Daoy (cell line): ENCODE measurements at regions not wholly inside any gene's neighbourhood (a gene's known extent, or its start where the extent isn't known, plus 50 kb on each side); places are given as distances from the start of the nearest gene placed in this dataset.

Experiments
- DNase-seq: peaks from one replicate; pipeline ENCODE4 v3.0.0-alpha.2; 2015; ENCODE audit warnings: low read depth

DNA sequence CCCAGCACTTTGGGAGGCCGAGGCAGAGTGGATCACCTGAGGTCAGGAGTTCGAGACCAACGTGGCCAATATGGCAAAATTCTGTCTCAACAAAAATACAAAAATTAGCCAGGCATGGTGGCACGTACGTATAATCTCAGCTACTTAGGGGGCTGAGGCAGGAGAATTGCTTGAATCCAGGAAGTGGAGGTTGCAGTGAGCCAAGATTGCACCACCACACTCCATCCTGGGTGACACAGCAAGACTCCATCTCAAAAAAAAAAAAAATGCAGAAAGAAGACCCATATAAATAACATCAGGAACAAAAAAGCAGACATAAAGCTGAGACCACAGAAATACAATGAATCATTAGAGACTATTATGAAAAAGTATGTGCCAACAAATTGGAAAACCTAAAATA, 235.2 kb upstream of the VEPH1 start:
- DNase-seq: no peak

DNA sequence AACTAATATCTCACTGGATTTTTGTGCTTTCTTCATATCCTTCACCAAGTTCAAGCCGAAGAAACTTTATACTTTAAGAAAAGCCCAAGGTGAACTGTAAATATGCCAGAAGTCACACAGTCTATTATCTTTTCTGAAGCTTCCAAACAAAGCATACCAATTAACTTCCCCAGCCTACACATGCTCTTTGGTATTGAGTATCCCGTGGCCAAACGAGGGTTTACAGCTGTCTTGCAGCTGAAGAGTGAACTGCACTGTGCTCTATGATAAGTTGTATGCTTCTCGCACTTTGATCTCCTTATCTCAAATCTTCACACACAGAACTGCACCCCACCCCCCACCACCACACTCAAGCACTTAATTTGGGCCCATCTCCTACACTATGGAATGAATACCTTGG, 215.6 kb upstream of the VEPH1 start:
- no peak for DNase-seq

DNA sequence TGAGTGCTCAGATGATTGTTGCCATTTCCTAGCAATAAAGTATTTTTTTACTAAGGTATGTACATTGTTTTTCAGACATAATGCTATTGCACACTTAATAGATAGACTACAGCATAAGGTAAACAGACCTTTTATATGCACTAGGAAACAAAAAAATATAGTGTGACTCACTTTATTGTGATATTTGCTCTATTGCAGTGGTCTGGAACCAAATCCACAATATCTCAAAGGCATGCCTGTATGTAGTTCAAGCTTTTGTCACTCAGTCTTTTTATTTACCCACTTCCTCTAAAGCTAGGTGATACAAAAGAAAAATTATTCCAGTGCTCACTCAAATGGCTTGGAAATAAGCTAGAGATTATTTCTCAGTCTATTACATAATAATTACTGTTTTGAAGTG, 209.9 kb upstream of the VEPH1 start:
- no peak for DNase-seq

DNA sequence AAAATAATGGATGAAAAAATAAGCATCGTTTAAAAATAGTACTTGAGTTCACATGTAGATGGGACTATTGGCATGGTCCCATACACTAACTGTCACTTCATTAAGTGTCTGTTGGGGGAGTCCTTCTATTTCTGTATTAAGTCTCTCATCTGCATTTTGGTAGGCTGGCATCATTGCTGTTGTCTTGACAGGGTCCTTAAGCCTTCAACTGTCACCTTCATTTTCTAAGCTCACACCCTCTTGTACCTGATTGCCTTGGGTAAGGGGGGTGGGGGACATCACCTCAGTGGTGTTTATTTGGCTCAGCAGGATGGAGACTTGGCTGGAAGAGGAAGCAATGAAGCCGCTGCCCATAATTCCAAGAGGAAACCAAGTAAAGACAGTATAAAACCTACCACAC, 202.0 kb upstream of the VEPH1 start:
- no peak for DNase-seq

DNA sequence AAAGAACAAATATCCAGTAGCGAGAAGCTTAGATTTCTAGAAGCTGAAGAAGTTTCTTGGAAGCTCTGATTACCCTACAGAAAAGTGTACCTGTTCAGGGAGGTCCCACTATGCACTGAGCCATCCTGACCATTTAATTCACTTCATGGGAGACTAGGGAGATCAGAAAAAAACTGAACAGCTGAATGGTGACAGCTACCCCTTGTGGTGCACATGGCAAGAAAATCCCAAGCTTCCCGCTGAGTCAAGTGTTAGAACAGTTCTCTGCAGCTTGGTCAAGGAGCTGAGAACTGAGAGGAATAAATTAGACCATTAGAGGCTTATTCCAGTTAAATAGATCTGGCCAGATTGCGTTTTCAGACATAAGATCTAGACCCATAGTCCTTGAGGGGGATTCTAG, 197.2 kb upstream of the VEPH1 start:
- DNase-seq: no peak

DNA sequence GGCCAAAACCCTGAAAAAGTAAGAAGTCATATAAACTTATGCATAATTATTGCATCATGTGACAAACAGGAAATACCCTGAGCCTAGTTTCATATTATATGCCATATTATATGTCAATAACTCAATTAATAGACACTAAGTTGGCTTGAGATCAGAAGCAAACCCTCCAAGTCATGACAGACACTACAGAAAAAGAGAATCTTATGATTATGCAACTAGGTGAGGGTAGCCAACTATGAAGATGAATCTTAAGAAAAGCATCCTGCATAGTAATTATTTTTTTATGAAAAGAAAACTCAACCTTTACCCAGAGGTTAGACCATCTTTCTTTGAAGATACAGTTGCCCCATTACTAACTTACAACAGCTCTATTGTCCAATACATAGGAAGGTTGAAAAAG, 192.4 kb upstream of the VEPH1 start:
- no peak for DNase-seq

DNA sequence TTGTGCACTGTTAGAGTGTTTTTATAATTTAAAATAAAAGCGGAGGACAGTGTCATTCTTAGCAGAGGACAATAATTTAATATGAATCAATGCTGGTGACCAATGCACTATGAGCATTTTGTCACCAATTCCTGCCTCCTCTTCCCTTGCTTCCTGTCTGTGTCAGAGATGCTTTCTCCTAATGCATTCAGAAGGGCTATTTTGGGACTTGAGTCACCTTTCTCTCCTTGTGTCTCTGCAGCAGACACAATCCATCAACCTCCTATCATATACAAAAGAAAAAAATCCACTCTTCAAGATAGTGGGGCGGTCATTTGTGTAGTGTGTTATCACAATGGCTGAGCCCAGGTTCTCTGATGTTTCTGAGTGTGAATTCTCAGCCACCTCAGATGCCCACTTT, 191.9 kb upstream of the VEPH1 start:
- DNase-seq: no peak

DNA sequence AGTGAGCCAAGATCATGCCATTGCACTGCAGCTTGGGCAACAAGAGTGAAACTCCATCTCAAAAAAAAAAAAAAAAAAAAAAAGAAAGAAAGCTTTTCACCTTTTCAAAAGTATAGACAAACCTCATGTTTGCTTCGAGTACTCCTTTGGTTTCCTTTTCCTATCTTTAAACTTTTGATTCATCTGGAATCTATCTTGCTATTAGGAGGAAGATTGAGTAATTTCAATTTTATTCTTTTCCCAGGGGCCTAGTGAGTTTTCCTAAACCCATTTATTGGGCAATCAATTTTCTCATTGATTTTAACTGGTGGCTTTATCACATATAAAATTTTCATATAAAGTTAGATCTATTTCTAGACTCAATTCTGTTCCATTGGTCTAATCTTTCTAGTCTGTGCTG, 190.5 kb upstream of the VEPH1 start:
- DNase-seq: no peak

DNA sequence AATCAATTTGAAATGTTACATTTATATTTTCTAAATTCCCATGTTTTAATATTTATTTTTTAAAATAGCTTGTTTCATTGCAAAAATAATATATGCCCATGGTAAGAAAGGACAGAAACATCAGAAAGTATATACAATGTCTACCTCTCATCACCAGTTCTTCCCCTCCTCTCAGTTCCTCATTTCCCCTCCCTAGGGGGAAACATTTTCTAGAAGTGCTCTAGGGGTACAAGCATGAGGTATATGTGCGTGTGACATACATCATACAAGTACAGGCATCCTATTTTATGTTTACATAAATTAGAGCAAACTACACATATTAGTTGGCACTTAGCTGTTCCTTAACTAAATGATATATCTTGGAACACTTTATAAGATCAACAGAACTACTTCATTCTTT, 189.3 kb upstream of the VEPH1 start:
- DNase-seq: no peak

DNA sequence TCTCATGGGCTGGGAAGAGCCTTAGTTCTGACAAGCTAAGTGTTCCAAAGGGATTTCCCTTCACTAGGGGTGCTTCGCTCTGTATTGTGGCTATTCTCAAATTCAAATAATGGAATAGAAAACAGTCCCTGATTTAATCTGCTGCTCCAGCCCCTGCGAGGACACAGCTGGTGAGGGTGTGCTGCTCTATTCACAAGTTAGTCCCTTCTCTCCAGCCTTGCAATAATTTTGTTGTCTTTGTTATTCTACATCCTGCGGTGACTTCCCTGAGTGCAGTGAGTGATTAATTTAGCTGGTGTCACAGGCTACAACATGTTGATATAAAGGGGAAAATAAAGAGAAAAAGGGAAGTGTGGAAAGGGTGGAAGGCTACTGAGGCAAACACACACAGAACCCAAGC, 180.5 kb upstream of the VEPH1 start:
- DNase-seq: no peak

DNA sequence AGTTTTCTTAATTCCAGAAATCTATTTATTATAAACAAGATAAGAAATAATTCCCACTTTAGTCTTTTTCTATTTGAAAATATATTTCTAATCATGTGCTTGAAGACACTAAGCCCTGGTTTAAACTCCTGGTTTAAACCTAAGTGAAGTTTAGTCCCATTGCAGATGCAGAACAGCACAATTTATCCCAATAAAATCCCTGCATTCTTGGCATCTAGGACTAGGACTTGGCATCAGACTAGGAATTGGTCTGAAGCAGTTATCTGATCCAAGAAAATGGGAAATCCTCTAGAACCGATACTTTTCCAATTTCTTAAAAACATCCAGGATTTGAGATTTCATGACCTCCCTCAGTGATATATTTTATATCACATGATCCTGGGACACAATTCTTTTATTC, 168.8 kb upstream of the VEPH1 start:
- DNase-seq: no peak

DNA sequence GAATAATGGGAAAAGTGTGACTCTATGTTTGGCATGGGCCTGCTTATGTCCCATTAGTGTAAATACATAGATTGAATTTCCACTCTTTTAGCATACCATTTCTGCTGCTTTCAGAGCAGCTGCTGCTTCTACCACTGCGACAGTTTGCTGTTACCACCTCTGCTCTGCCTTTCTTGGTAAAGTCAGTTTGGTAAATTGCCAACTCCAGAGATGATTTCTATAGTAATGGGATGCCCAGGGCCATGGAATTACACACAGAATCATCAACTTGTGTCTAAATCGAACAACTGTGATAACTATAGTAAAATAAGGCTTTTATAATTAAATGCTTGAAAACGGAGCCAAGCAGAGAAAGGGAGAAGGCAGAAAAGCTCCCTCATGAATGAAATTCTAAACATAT, 168.4 kb upstream of the VEPH1 start:
- no peak for DNase-seq

DNA sequence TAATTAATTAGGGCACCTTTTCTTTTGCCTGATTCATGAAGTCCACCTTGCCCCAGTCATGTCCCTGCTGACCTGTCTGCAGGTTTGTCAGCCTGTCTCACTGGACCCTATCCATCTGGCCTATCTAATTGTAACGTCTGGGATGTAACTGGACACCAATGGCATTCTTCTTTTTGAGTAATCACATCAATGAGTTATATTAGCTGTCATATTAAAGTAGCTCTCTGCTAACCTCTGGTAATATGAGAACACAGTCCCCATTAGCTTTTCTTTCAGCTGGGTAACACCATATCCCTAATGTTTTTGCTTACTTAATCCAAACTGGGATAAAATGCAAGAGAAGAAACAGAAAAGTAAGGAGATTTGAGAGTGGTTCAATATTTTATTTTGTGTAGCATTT, 166.2 kb upstream of the VEPH1 start:
- no peak for DNase-seq

DNA sequence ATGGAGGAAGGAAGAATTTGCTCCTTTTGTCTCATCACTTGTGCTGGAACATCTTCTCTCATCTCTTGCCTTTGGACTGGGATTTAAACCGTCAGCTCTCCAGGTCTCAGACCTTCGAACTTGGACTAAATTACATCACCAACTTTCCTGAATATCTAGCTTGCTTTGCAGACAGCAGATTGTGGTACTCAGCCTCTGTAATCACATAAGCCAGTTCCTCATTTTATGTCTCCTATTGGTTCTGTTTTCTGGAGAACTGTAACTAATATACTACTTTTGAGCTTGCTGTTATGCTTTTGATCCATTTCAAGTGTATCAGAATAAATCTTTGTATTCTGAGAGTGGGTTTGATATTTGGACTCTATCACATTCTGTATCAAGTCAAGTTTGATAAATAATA, 164.3 kb upstream of the VEPH1 start:
- DNase-seq: no peak

DNA sequence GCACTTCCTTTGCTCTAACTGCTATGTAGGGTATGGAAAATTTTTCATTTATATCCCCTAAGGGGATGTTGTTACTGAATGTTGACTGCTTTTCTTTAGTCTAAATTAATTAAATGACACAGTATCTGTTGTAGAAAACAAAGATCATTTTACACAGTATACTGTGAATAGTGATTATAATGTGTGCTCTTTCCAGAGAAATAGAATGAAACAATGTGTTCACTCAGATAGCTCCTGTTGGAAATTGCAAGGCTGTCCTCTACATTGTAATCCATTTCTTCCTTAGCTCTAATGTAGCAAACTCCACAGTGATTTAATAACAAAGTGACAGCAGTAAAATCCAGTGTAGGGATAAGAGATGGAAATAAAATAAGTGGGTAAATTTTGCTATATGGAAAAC, 159.0 kb upstream of the VEPH1 start:
- no peak for DNase-seq

DNA sequence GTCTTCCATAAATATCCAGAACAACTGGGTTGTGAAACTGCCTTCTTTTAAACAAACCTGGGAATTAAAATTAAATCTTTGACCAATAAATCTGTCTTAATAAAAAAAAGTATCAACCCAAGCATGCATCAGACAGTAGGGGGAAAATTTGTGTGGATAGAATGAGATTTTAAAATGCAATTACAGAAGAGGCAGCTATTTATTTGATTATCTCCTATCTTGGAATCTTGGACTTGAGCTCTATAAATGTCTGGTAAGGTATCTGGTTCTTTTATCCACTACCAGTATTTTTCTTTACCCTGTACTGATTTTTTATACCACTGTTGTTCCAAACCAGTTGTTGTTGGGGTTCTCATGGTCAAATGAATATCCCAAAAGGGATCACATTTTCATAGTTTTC, 157.6 kb upstream of the VEPH1 start:
- DNase-seq: no peak

DNA sequence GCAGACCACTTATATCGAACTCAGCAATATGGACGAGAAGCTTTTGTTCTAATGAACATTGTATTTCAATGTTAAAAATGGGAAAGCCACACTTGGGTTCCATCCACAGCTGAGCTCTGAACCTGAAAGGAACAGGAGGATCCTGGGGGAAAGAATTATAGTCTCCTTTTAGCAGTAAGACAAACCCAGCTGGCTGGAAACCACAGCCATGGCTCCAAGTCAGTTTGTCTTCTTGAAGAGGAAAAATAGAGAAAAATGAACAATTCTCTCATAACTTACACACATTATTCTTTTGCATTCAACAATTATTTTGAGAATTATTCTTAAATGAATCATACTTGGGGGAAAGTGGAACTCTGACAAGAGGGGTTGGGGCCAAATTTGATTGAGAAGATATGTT, 149.2 kb upstream of the VEPH1 start:
- no peak for DNase-seq

DNA sequence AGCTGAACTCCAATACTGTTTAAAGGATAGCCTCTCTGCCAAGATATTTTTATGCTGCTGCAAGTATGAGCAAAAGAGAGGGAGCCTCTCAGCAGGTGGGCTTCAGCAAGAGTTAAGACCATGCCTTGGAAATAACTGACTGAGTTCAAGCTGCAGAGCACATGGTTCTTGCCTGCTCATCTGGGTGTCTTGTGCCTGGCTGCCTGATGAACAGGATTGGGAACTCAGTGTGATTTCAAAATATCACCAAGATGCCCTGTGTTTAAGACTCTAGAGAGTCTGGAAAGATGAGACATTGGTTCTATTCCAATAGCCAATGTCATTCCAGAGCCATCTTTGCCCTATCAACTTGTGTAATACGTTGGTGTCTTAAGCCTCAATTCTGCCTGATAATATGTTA, 147.5 kb upstream of the VEPH1 start:
- no peak for DNase-seq

DNA sequence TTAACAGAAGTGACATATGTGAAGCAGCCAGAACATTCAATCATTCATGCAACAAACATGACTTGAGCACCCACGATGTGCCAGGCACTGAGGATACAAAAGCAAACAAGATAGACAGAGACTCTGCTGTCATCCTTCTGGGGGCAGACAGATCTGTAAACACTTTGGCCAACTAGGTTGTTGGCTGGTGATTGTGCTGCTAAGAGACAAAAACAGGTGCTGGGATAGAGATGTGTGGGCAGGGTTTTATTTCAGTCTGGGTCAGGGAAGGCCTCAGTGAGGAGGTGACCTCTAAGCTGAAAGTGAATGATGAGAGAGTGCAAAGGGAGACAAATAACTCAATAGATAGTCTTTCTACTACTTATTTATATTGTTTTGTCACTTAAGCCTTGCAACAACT, 147.0 kb upstream of the VEPH1 start:
- no peak for DNase-seq

DNA sequence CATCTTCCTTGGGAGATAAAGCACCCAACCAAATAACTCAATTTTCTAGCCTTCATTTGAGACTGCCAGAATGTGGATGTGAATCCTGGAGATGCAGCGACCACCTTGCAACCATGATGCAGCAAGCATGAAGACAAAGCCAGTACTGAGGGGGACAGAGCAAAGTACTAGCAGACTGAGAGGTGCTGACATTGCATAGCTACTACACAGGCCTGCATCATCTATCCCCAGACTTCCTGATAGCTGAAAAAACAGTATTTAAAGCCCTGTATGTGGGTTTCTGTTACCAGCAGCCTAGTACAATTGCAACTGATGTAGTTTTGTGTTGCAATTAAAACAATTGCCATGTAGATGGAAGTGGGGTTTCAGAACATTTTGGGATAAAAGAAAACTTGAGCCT, 146.3 kb upstream of the VEPH1 start:
- DNase-seq: no peak

DNA sequence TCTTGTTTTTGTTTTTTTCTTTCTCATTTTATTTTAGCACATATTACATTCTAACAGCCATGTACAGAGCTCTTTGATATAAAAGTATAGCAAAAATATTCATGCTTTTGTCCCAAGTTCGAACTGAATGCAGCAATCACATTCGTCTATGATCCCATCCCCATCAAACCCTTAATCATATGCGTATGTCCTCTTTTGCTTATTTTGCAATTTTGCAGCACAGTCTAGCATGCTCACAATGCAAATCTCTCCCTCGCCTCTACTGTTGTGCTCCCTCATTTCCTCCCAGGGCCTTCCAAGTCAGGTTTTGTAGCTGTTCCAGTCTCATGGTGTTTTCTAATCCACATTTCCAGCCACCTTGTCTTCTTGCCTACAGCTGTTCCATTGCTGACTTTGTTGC, 144.6 kb upstream of the VEPH1 start:
- no peak for DNase-seq

DNA sequence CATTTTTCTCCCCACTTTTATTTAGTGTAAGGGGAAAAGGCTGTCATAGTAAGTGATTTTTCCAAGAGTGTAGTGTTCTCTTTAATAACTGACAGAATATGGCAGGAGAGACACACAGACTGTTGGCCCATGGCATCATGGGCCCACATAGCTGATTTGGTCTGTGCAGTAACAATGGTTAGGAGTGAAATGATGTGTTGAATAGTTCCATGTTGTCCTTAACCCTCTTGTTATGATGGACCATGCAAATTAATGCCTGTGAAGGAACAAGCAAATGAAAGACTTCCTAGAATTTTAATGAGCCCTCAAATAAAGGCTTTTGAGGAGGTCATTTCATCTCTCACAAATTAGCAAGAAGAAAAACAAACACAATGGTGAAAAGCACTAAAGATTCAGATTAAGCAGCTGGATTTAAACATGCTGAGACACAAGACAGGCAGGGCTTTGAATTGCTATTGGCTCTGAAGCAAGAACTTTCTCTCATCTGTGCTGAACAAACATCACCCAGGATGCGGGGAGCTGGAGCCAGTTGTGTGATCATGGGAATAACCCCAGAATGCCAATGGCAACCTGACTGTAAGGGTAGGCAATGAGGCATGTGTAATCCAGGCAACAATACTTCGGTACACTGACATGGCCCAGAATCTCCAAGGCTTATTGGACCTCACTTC, 136.7 kb upstream of the VEPH1 start:
- no peak for DNase-seq

DNA sequence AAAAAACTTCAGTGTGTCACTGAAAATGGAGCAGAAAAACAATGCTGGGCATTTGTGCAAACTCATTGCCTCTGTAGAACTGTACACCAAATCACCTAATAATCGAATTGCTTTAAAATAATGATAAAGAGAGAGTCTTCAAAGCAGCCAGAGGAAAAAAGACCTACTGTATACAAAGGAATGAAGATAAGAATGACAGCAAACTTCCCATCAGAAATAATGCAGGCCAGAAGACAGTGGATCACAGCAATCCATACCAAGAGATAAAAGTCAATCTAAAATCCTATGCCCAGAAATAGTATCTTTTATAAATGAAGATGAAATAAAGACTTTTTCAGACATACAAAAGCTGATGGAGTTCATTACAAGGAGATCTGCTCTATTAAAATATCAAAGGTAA, 134.7 kb upstream of the VEPH1 start:
- no peak for DNase-seq

DNA sequence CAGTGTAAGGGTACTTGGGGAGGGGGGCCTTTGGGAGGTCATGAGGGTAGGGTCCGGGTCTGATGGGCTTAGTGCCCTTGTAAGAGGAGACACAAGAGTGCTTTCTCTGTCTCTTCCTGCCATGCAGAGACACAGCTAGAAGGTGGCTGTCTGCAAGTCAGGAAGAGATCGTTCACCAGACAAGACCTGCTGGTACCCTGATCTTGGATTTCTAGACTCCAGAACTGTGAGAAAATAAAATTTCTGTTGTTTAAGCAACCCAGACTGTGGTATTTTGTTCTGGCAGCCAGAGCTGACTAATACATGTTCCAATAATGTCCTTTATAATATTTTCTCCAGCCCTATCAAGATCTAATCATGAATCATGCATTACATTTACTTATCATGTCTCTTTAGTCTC, 130.0 kb upstream of the VEPH1 start:
- no peak for DNase-seq

DNA sequence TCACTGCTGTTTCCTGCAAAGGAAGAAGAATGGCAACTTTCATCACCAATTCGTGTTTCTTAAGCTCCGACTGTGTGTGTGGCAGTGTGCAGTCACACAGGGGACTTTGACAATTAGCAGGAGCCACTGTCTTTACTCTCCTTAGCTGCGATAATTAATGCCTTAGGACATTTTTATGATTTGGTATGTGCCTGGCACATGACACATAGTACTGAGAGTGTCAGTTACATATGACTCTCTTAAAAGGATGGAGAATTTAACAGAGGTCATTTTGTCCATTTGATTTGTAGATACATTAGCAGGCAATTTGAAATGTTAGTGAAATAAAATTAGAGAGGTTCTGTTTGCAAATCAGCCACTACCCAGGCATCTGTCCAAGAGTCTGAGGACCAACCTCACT, 128.9 kb upstream of the VEPH1 start:
- DNase-seq: no peak
